NCI-H526 treated with DMSO at 0.1 percent for 48 hours (cell line): ENCODE measurements at regions not wholly inside any gene's neighbourhood (a gene's known extent, or its start where the extent isn't known, plus 50 kb on each side); places are given as distances from the start of the nearest gene placed in this dataset.
"Not testable (repeated sequence)": the region's sequence is repeated elsewhere in the genome, so short reads cannot be mapped to it uniquely, and the experiment has no call there.

Experiments
- DNase-seq: peaks from one replicate; lab custom pipeline; 2025; lab: John Stamatoyannopoulos, UW

- no peak for DNase-seq
Measured at GRCh38 chr13:105684216-105684615, 851.2 kb downstream of the EFNB2 start.

- no peak for DNase-seq
Measured at GRCh38 chr13:105679838-105680237, 855.6 kb downstream of the EFNB2 start.

GRCh38 chr13:105678072-105678471 lies 857.4 kb downstream of the EFNB2 start:
- DNase-seq: no peak

GRCh38 chr13:105672881-105673280 lies 862.6 kb downstream of the EFNB2 start:
- DNase-seq: no peak

- not testable (repeated sequence) for DNase-seq
Measured at GRCh38 chr13:105671131-105671530, 864.3 kb downstream of the EFNB2 start.

GRCh38 chr13:105670179-105670990 lies 865.1 kb downstream of the EFNB2 start:
- no peak for DNase-seq

GRCh38 chr13:105665284-105665683 lies 870.2 kb downstream of the EFNB2 start:
- no peak for DNase-seq

- no peak for DNase-seq
Measured at GRCh38 chr13:105663182-105663581, 872.3 kb downstream of the EFNB2 start.

- no peak for DNase-seq
Measured at GRCh38 chr13:105660561-105660960, 874.9 kb downstream of the EFNB2 start.

- DNase-seq: no peak
Measured at GRCh38 chr13:105658431-105658830, 877.0 kb downstream of the EFNB2 start.

GRCh38 chr13:105655046-105655445 lies 880.4 kb downstream of the EFNB2 start:
- no peak for DNase-seq

GRCh38 chr13:105643966-105644365 lies 891.5 kb downstream of the EFNB2 start:
- no peak for DNase-seq

- DNase-seq: no peak
Measured at GRCh38 chr13:105642511-105642958, 892.9 kb downstream of the EFNB2 start.

- no peak for DNase-seq
Measured at GRCh38 chr13:105641121-105641520, 894.3 kb downstream of the EFNB2 start.

GRCh38 chr13:105638426-105638825 lies 897.0 kb downstream of the EFNB2 start:
- no peak for DNase-seq

- no peak for DNase-seq
Measured at GRCh38 chr13:105634059-105634458, 901.4 kb downstream of the EFNB2 start.

GRCh38 chr13:105630431-105630830 lies 905.0 kb downstream of the EFNB2 start:
- no peak for DNase-seq

- no peak for DNase-seq
Measured at GRCh38 chr13:105627270-105627669, 908.2 kb downstream of the EFNB2 start.

- DNase-seq: no peak
Measured at GRCh38 chr13:105625691-105626090, 909.8 kb downstream of the EFNB2 start.

- DNase-seq: no peak
Measured at GRCh38 chr13:105616333-105617075, 919.0 kb downstream of the EFNB2 start.

- DNase-seq: no peak
Measured at GRCh38 chr13:105612541-105612940, 922.9 kb downstream of the EFNB2 start.

GRCh38 chr13:105611424-105611823 lies 924.0 kb downstream of the EFNB2 start:
- no peak for DNase-seq

GRCh38 chr13:105608104-105608503 lies 927.4 kb downstream of the EFNB2 start:
- DNase-seq: no peak
